Activated CD4-positive, alpha-beta T cell treated with anti-CD3 and anti-CD28 coated beads, Interleukin-2, Interleukin-6, amounts not matched to agents 100 ng/mL and 50 ng/mL, durations not matched to agents 16 hours and 8 hours (primary cell): ENCODE measurements at regions not wholly inside any gene's neighbourhood (a gene's known extent, or its start where the extent isn't known, plus 50 kb on each side); places are given as distances from the start of the nearest gene placed in this dataset.

Experiments
- DNase-seq: peaks from one replicate; pipeline ENCODE4 v3.0.0-alpha.2; 2020

- no peak for DNase-seq
Observed at GRCh38 chr13:83577183-83577582, 305.1 kb downstream of the SLITRK1 start.

GRCh38 chr13:83568019-83568418, 314.3 kb downstream of the SLITRK1 start:
- no peak for DNase-seq

- DNase-seq, result no peak
Observed at GRCh38 chr13:83563499-83563898, 318.8 kb downstream of the SLITRK1 start.

GRCh38 chr13:83557845-83558244, 324.4 kb downstream of the SLITRK1 start:
- no peak for DNase-seq

GRCh38 chr13:83549671-83550070, 332.6 kb downstream of the SLITRK1 start:
- DNase-seq, result no peak

GRCh38 chr13:83547043-83547442, 335.2 kb downstream of the SLITRK1 start:
- DNase-seq, result no peak

- no peak for DNase-seq
Observed at GRCh38 chr13:83546476-83546875, 335.8 kb downstream of the SLITRK1 start.

- DNase-seq, result no peak
Observed at GRCh38 chr13:83538636-83539035, 343.6 kb downstream of the SLITRK1 start.

- no peak for DNase-seq
Observed at GRCh38 chr13:83536941-83537340, 345.3 kb downstream of the SLITRK1 start.

- DNase-seq, result no peak
Observed at GRCh38 chr13:83536153-83536552, 346.1 kb downstream of the SLITRK1 start.

- DNase-seq, result no peak
Observed at GRCh38 chr13:83532809-83533208, 349.5 kb downstream of the SLITRK1 start.

GRCh38 chr13:83531022-83531421, 351.3 kb downstream of the SLITRK1 start:
- DNase-seq, result no peak

GRCh38 chr13:83516781-83517180, 365.5 kb downstream of the SLITRK1 start:
- DNase-seq, result no peak

- no peak for DNase-seq
Observed at GRCh38 chr13:83515268-83516015, 366.8 kb downstream of the SLITRK1 start.

GRCh38 chr13:83508771-83509301, 373.4 kb downstream of the SLITRK1 start:
- DNase-seq, result no peak

- DNase-seq, result no peak
Observed at GRCh38 chr13:83503424-83503823, 378.9 kb downstream of the SLITRK1 start.

GRCh38 chr13:83499286-83499685, 383.0 kb downstream of the SLITRK1 start:
- DNase-seq, result no peak

GRCh38 chr13:83498481-83499190, 383.6 kb downstream of the SLITRK1 start:
- DNase-seq, result no peak

GRCh38 chr13:83498045-83498444, 384.2 kb downstream of the SLITRK1 start:
- no peak for DNase-seq

GRCh38 chr13:83496501-83496900, 385.8 kb downstream of the SLITRK1 start:
- no peak for DNase-seq

GRCh38 chr13:83485101-83485500, 397.2 kb downstream of the SLITRK1 start:
- DNase-seq, result no peak

GRCh38 chr13:83471011-83471410, 411.3 kb downstream of the SLITRK1 start:
- no peak for DNase-seq

GRCh38 chr13:83470133-83470797, 412.0 kb downstream of the SLITRK1 start:
- no peak for DNase-seq

GRCh38 chr13:83453723-83454122, 428.6 kb downstream of the SLITRK1 start:
- no peak for DNase-seq
